PC-3 (cell line): ENCODE measurements at regions not wholly inside any gene's neighbourhood (a gene's known extent, or its start where the extent isn't known, plus 50 kb on each side); places are given as distances from the start of the nearest gene placed in this dataset.

ENCODE experiments used
- ATAC-seq: fragments of 200-7000 bp; cut with Tn5 transposase; 2 replicates; pipeline ENCODE4 v1.9.1; 2020; ENCODE audit warnings: mild to moderate bottlenecking, moderate library complexity
- BruUV-seq: library from RNA; stranded (reverse); fragments of 400-500 nt; replicated peaks from 2 replicates; lab custom pipeline; 2021; lab: Mats Ljungman, UMichigan
- CTCF ChIA-PET: fragments of 300-600 bp; sonication (Branson Sonifier 250); formaldehyde crosslinking; loops from one replicate; lab custom pipeline; 2022; ENCODE audit warnings: antibody characterized with exemption; lab: Charles Lee
- POLR2A ChIA-PET: fragments of 300-600 bp; sonication (Branson Sonifier 250); formaldehyde crosslinking; loops from one replicate; lab custom pipeline; 2022; ENCODE audit warnings: antibody characterized with exemption; ENCODE audit not compliant: unreplicated experiment; lab: Charles Lee
- DNase-seq: peaks from one replicate; pipeline ENCODE4 v3.0.0-alpha.2; 2015
- H2AFZ ChIP-seq: fragments of 300-600 bp; sonication (generic); 2 replicates; pipeline ENCODE4 v1.6.0; 2016; ENCODE audit warnings: antibody characterized with exemption, low read length
- H3F3A ChIP-seq: fragments of 300-600 bp; sonication (generic); one replicate; pipeline ENCODE4 v1.6.0; 2017; ENCODE audit warnings: antibody characterized with exemption, low read length, control low read depth, mild to moderate bottlenecking; ENCODE audit not compliant: unreplicated experiment
- H3K27ac ChIP-seq: fragments of 300-600 bp; sonication (generic); 2 replicates; pipeline ENCODE4 v1.5.1; 2016; ENCODE audit warnings: mild to moderate bottlenecking, low read length
- H3K27me3 ChIP-seq: fragments of 300-600 bp; sonication (generic); 2 replicates; pipeline ENCODE4 v1.6.1; 2016; ENCODE audit warnings: low read length, mixed read lengths
- H3K36me3 ChIP-seq: fragments of 300-600 bp; sonication (generic); 2 replicates; pipeline ENCODE4 v1.6.1; 2016; ENCODE audit warnings: low read depth, mixed run types, low read length, mixed read lengths
- H3K4me1 ChIP-seq: fragments of 300-600 bp; sonication (generic); 2 replicates; pipeline ENCODE4 v1.5.1; 2016; ENCODE audit warnings: low read length; ENCODE audit not compliant: insufficient read depth
- H3K4me2 ChIP-seq: fragments of 300-600 bp; sonication (generic); 2 replicates; pipeline ENCODE4 v1.6.0; 2016; ENCODE audit warnings: low read length
- H3K4me3 ChIP-seq: fragments of 300-600 bp; sonication (generic); 2 replicates; pipeline ENCODE4 v1.5.1; 2016; ENCODE audit warnings: mild to moderate bottlenecking, low read length, mixed read lengths
- H3K79me2 ChIP-seq: fragments of 300-600 bp; sonication (generic); 2 replicates; pipeline ENCODE4 v1.6.1; 2017; ENCODE audit warnings: low read length, mixed read lengths
- H3K9ac ChIP-seq: fragments of 300-600 bp; sonication (generic); 2 replicates; pipeline ENCODE4 v1.6.0; 2016; ENCODE audit warnings: mild to moderate bottlenecking, low read length
- H3K9me2 ChIP-seq: fragments of 300-600 bp; sonication (generic); replicated peaks from 2 replicates; pipeline ENCODE4 v1.6.1; 2016; ENCODE audit warnings: mixed run types, low read length, mixed read lengths
- H3K9me3 ChIP-seq: fragments of 300-600 bp; sonication (generic); 2 replicates; pipeline ENCODE4 v1.6.1; 2016; ENCODE audit warnings: low read length, mixed read lengths
- H4K20me1 ChIP-seq: fragments of 300-600 bp; sonication (generic); 2 replicates; pipeline ENCODE4 v1.6.1; 2016; ENCODE audit warnings: low read length, mixed read lengths
- EZH2 ChIP-seq: fragments of 300-600 bp; sonication (generic); IDR thresholded peaks from one replicate; pipeline ENCODE4 v1.6.1; 2017; ENCODE audit warnings: antibody characterized with exemption, mild to moderate bottlenecking, low read length; ENCODE audit not compliant: unreplicated experiment
- EZH2phosphoT487 ChIP-seq: fragments of 300-600 bp; sonication (generic); IDR thresholded peaks from 2 replicates; pipeline ENCODE4 v1.6.1; 2018; ENCODE audit warnings: mild to moderate bottlenecking, antibody characterized with exemption, low read length, borderline replicate concordance
- intact Hi-C: fragments of 100-400 bp; cut with micrococcal nuclease; formaldehyde crosslinking; loops from 2 replicates; pipeline ENCODE4 v1.9.0; 2023
- TF ChIP-seq, protein P1 (sequence below): fragments of 300-600 bp; sonication (generic); conservative IDR thresholded peaks from 2 replicates; pipeline ENCODE4 v1.5.1; 2017; ENCODE audit warnings: antibody characterized with exemption, low read depth, mild to moderate bottlenecking, low read length

DNA sequence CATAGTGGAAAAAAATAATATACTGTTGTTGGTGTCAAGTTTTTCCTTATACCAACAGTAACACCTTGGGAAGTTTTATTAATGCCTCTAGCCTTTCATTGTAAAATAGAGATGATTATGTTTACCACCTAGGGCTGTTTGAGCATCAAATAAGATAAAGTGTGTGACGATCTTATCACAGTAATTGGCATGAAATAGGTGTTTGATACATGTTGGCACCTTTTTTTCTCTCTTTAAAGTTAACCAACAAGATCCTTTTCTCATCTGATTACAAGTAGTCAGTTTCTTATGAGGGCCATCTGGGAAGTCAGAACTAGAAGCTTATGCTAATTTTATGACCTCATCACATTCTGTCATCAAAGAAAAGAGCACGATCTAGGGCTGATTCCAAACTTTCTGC is 669.5 kb downstream of the CCSER2 start:
- ATAC-seq (no peak), DNase-seq (no peak)
- Histone ChIP-seq H3K4me2 (no peak overlapping the region), H3K9me2 (no peaks in the 10 kb centered on the region), H3K36me3 (no peaks in the 10 kb centered on the region), H3K9ac (no peak overlapping the region), H3K4me1 (no peaks in the 10 kb centered on the region), H2AFZ (no peak overlapping the region), H3K27me3 (no peaks in the 10 kb centered on the region), H3F3A (no peaks in the 10 kb centered on the region), H3K79me2 (no peaks in the 10 kb centered on the region), H4K20me1 (no peaks in the 10 kb centered on the region), H3K9me3 (no peaks in the 10 kb centered on the region), H3K27ac (no peak overlapping the region), H3K4me3 (no peak overlapping the region)
- TF ChIP-seq, protein P1, sequence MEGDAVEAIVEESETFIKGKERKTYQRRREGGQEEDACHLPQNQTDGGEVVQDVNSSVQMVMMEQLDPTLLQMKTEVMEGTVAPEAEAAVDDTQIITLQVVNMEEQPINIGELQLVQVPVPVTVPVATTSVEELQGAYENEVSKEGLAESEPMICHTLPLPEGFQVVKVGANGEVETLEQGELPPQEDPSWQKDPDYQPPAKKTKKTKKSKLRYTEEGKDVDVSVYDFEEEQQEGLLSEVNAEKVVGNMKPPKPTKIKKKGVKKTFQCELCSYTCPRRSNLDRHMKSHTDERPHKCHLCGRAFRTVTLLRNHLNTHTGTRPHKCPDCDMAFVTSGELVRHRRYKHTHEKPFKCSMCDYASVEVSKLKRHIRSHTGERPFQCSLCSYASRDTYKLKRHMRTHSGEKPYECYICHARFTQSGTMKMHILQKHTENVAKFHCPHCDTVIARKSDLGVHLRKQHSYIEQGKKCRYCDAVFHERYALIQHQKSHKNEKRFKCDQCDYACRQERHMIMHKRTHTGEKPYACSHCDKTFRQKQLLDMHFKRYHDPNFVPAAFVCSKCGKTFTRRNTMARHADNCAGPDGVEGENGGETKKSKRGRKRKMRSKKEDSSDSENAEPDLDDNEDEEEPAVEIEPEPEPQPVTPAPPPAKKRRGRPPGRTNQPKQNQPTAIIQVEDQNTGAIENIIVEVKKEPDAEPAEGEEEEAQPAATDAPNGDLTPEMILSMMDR, result no peak
- no peak for TF ChIP-seq EZH2phosphoT487
- no peak for TF ChIP-seq EZH2
- CTCF ChIA-PET, result no interaction called here
- POLR2A ChIA-PET, result no interaction called here
- intact Hi-C loops, result no loop called here
- no TSS peak for BruUV-seq

DNA sequence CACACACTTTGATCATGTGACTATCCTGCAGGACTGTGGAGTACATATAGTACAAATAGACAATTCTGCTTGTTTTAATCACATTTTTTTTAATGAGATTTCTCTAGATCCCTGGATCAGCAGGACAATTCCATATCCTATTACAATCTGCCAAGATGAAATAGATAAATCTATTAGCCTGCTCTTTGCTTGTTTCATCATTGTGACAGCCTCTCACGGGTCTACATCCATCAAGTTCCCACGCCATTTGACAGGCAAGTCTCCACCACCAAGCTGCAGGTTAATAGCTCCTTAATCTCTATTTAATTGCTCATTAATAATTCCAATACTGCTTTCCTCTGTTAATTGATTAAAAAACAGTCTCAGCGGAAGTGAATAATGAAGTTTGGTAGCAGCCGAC is 671.5 kb downstream of the CCSER2 start:
- no peaks in the 10 kb centered on the region for H4K20me1 ChIP-seq
- no peak for DNase-seq
- no peaks in the 10 kb centered on the region for H3K36me3 ChIP-seq
- no peak overlapping the region for H2AFZ ChIP-seq
- ChIA-PET CTCF (no interaction called here), POLR2A (no interaction called here)
- H3K4me1 ChIP-seq, result no peaks in the 10 kb centered on the region
- no peaks in the 10 kb centered on the region for H3K79me2 ChIP-seq
- no peaks in the 10 kb centered on the region for H3F3A ChIP-seq
- no peak for ATAC-seq
- intact Hi-C loops, result no loop called here
- no peak overlapping the region for H3K4me3 ChIP-seq
- H3K9me2 ChIP-seq, result no peaks in the 10 kb centered on the region
- no peaks in the 10 kb centered on the region for H3K27me3 ChIP-seq
- TF ChIP-seq, protein P1, result no peak
- no peak for TF ChIP-seq EZH2
- TF ChIP-seq EZH2phosphoT487, result no peak
- H3K9me3 ChIP-seq, result no peaks in the 10 kb centered on the region
- no peak overlapping the region for H3K9ac ChIP-seq
- no TSS peak for BruUV-seq
- H3K4me2 ChIP-seq, result no peak overlapping the region
- H3K27ac ChIP-seq, result no peak overlapping the region

DNA sequence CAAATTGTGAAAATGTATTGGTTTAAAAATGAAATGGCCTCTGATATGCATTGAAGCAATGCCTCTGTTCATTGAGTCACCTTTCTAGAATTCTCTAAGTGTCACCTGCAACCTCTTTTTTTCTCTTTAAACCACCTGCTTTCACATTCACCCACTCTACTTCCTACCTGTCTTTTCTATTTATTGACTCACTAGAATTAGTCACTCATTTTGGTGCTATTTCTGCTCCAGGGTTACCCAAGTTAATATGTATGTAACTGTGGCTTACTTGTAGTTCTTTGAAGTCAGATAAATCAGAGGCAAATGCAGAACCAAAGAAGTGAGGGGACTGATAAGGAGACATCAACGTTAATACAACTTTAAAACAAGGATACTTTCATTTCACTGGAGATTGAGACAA is 674.7 kb downstream of the CCSER2 start:
- Histone ChIP-seq H3K36me3 (no peaks in the 10 kb centered on the region), H3K27ac (no peak overlapping the region), H3K9ac (no peak overlapping the region), H3K4me1 (no peaks in the 10 kb centered on the region), H3K4me3 (no peak overlapping the region), H3K9me3 (no peaks in the 10 kb centered on the region), H2AFZ (no peak overlapping the region), H3K4me2 (no peak overlapping the region), H3F3A (no peaks in the 10 kb centered on the region), H3K9me2 (no peaks in the 10 kb centered on the region), H3K79me2 (no peaks in the 10 kb centered on the region), H4K20me1 (no peaks in the 10 kb centered on the region), H3K27me3 (no peaks in the 10 kb centered on the region)
- ChIA-PET POLR2A (no interaction called here), CTCF (no interaction called here)
- ATAC-seq (no peak), DNase-seq (no peak)
- intact Hi-C loops, result no loop called here
- BruUV-seq, result no TSS peak
- TF ChIP-seq, protein P1, result no peak
- TF ChIP-seq EZH2 (no peak), EZH2phosphoT487 (no peak)
